Right lobe of liver (tissue), 6 donors: ENCODE measurements at regions not wholly inside any gene's neighbourhood (a gene's known extent, or its start where the extent isn't known, plus 50 kb on each side); places are given as distances from the start of the nearest gene placed in this dataset.

Experiments
- ATAC-seq, 4 donors: fragments of 200-7000 bp; cut with Tn5 transposase; one replicate each; pipeline ENCODE4 v1.9.1; 2020; ENCODE audit warnings: mild to moderate bottlenecking in 4 of 4, moderate library complexity in 4 of 4
- DNase-seq, 3 donors: peaks; one replicate each; pipeline ENCODE4 v3.0.0-alpha.2; 2020
- H3K27ac ChIP-seq, 3 donors: fragments of 200-600 bp; one replicate each; pipeline ENCODE4 v1.8.0; 2022
- H3K27me3 ChIP-seq, 2 donors: fragments of 200-600 bp; one replicate each; pipeline ENCODE4 v1.8.0; 2022
- H3K36me3 ChIP-seq, 4 donors: fragments of 200-600 bp; sonication (generic) in 1 of 4; one replicate each; pipeline versions ENCODE4 v1.5.1 to v1.8.0; 2017 to 2022; ENCODE audit warnings: control low read depth in 1 of 4
- H3K4me1 ChIP-seq, 4 donors: fragments of 200-600 bp; sonication (generic) in 1 of 4; one replicate each; pipeline versions ENCODE4 v1.5.1 to v1.8.0; 2017 to 2022; ENCODE audit warnings: control low read depth in 1 of 4
- H3K4me3 ChIP-seq, 3 donors: fragments of 200-600 bp; one replicate each; pipeline ENCODE4 v1.8.0; 2022
- H3K9me3 ChIP-seq, 4 donors: fragments of 200-600 bp; sonication (generic) in 1 of 4; one replicate each; pipeline versions ENCODE4 v1.5.1 to v1.8.0; 2017 to 2022; ENCODE audit warnings: control low read depth in 1 of 4
- POLR2A ChIP-seq: fragments of 450-650 bp; IDR thresholded peaks from one replicate; pipeline ENCODE4 v1.6.1; 2017; ENCODE audit warnings: antibody characterized with exemption, mild to moderate bottlenecking
- WGBS: methylation state at CpG from one replicate; pipeline ENCODE4 v1.1.6; 2018; ENCODE audit warnings: low coverage, low lambda C conversion rate; ENCODE audit not compliant: insufficient coverage; ENCODE audit errors: missing lambda C conversion rate; 5-methylcytosine and 5-hydroxymethylcytosine counted together
- intact Hi-C, 2 donors: fragments of 100-400 bp; cut with DNase I; formaldehyde crosslinking; loops; one replicate each; pipeline versions ENCODE4 v1.11.2 to v1.14.1; 2022
- TF ChIP-seq, protein P1 (sequence below), 4 donors: fragments of 200-600 bp in 3 of 4; fragments of 450-650 bp in 1 of 4; IDR thresholded peaks; one replicate each; pipeline versions ENCODE4 v1.5.1 to v1.8.0; 2016 to 2022; ENCODE audit warnings: antibody characterized with exemption in 4 of 4, mild to moderate bottlenecking in 2 of 4
- donor health status: DM: no; HTN: yes; CAD: no.
- donor health status: DM: no; HTN: no; CAD: no.
- donor health status: DM: no; HTN: no; CAD: no.
- donor health status: DM: no; HTN: yes; CAD: no.
- donor health status: DM: no; HTN: yes; CAD: no.

DNA sequence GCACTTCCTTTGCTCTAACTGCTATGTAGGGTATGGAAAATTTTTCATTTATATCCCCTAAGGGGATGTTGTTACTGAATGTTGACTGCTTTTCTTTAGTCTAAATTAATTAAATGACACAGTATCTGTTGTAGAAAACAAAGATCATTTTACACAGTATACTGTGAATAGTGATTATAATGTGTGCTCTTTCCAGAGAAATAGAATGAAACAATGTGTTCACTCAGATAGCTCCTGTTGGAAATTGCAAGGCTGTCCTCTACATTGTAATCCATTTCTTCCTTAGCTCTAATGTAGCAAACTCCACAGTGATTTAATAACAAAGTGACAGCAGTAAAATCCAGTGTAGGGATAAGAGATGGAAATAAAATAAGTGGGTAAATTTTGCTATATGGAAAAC is 159.0 kb upstream of the VEPH1 start:
- Histone ChIP-seq H3K27me3 (no peaks in the 10 kb centered on the region), H3K36me3 (no peaks in the 10 kb centered on the region), H3K4me3 (no peak overlapping the region), H3K27ac (no peak overlapping the region), H3K9me3 (no peaks in the 10 kb centered on the region), H3K4me1 (no peaks in the 10 kb centered on the region)
- ATAC-seq, result no peak
- no peak for TF ChIP-seq POLR2A
- TF ChIP-seq, protein P1, sequence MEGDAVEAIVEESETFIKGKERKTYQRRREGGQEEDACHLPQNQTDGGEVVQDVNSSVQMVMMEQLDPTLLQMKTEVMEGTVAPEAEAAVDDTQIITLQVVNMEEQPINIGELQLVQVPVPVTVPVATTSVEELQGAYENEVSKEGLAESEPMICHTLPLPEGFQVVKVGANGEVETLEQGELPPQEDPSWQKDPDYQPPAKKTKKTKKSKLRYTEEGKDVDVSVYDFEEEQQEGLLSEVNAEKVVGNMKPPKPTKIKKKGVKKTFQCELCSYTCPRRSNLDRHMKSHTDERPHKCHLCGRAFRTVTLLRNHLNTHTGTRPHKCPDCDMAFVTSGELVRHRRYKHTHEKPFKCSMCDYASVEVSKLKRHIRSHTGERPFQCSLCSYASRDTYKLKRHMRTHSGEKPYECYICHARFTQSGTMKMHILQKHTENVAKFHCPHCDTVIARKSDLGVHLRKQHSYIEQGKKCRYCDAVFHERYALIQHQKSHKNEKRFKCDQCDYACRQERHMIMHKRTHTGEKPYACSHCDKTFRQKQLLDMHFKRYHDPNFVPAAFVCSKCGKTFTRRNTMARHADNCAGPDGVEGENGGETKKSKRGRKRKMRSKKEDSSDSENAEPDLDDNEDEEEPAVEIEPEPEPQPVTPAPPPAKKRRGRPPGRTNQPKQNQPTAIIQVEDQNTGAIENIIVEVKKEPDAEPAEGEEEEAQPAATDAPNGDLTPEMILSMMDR (IDR thresholded peaks at IDR 0.05), result no peak
- intact Hi-C loops, result no loop called here
- DNase-seq, result no peak

DNA sequence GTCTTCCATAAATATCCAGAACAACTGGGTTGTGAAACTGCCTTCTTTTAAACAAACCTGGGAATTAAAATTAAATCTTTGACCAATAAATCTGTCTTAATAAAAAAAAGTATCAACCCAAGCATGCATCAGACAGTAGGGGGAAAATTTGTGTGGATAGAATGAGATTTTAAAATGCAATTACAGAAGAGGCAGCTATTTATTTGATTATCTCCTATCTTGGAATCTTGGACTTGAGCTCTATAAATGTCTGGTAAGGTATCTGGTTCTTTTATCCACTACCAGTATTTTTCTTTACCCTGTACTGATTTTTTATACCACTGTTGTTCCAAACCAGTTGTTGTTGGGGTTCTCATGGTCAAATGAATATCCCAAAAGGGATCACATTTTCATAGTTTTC is 157.6 kb upstream of the VEPH1 start:
- Histone ChIP-seq H3K27me3 (no peaks in the 10 kb centered on the region), H3K4me1 (no peaks in the 10 kb centered on the region), H3K9me3 (no peaks in the 10 kb centered on the region), H3K27ac (no peak overlapping the region), H3K4me3 (no peak overlapping the region), H3K36me3 (no peaks in the 10 kb centered on the region)
- ATAC-seq (no peak), DNase-seq (no peak)
- intact Hi-C loops, result no loop called here
- TF ChIP-seq, protein P1 (IDR thresholded peaks at IDR 0.05), result no peak
- TF ChIP-seq POLR2A, result no peak

DNA sequence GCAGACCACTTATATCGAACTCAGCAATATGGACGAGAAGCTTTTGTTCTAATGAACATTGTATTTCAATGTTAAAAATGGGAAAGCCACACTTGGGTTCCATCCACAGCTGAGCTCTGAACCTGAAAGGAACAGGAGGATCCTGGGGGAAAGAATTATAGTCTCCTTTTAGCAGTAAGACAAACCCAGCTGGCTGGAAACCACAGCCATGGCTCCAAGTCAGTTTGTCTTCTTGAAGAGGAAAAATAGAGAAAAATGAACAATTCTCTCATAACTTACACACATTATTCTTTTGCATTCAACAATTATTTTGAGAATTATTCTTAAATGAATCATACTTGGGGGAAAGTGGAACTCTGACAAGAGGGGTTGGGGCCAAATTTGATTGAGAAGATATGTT is 149.2 kb upstream of the VEPH1 start:
- WGBS, result 70% methylated on average over 2 of the region's 2 CpGs
- H3K27me3 ChIP-seq, result no peaks in the 10 kb centered on the region
- intact Hi-C loops, result no loop called here
- H3K4me1 ChIP-seq, result no peaks in the 10 kb centered on the region
- H3K27ac ChIP-seq, result no peak overlapping the region
- TF ChIP-seq POLR2A, result no peak
- ATAC-seq, result no peak
- DNase-seq, result no peak
- no peaks in the 10 kb centered on the region for H3K36me3 ChIP-seq
- no peak overlapping the region for H3K4me3 ChIP-seq
- no peaks in the 10 kb centered on the region for H3K9me3 ChIP-seq

DNA sequence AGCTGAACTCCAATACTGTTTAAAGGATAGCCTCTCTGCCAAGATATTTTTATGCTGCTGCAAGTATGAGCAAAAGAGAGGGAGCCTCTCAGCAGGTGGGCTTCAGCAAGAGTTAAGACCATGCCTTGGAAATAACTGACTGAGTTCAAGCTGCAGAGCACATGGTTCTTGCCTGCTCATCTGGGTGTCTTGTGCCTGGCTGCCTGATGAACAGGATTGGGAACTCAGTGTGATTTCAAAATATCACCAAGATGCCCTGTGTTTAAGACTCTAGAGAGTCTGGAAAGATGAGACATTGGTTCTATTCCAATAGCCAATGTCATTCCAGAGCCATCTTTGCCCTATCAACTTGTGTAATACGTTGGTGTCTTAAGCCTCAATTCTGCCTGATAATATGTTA is 147.5 kb upstream of the VEPH1 start:
- Histone ChIP-seq H3K27me3 (no peaks in the 10 kb centered on the region), H3K36me3 (no peaks in the 10 kb centered on the region), H3K4me3 (no peak overlapping the region), H3K9me3 (no peaks in the 10 kb centered on the region), H3K27ac (no peak overlapping the region), H3K4me1 (no peaks in the 10 kb centered on the region)
- WGBS, result 50% methylated on average over 1 of the region's 1 CpG
- DNase-seq (no peak), ATAC-seq (no peak)
- intact Hi-C loops, result no loop called here
- TF ChIP-seq, protein P1 (IDR thresholded peaks at IDR 0.05), result no peak
- no peak for TF ChIP-seq POLR2A

DNA sequence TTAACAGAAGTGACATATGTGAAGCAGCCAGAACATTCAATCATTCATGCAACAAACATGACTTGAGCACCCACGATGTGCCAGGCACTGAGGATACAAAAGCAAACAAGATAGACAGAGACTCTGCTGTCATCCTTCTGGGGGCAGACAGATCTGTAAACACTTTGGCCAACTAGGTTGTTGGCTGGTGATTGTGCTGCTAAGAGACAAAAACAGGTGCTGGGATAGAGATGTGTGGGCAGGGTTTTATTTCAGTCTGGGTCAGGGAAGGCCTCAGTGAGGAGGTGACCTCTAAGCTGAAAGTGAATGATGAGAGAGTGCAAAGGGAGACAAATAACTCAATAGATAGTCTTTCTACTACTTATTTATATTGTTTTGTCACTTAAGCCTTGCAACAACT is 147.0 kb upstream of the VEPH1 start:
- 8% methylated on average over 1 of the region's 1 CpG for WGBS
- TF ChIP-seq POLR2A, result no peak
- TF ChIP-seq, protein P1 (IDR thresholded peaks at IDR 0.05), result no peak

More for the DNA sequence above, 147.0 kb upstream of the VEPH1 start:
- no peak overlapping the region for H3K27ac ChIP-seq
- intact Hi-C loops, result no loop called here
- H3K36me3 ChIP-seq, result no peaks in the 10 kb centered on the region
- no peak overlapping the region for H3K4me3 ChIP-seq
- ATAC-seq, result no peak
- H3K9me3 ChIP-seq, result no peaks in the 10 kb centered on the region
- H3K4me1 ChIP-seq, result no peaks in the 10 kb centered on the region
- DNase-seq, result no peak
- H3K27me3 ChIP-seq, result no peaks in the 10 kb centered on the region
